ENCODE measurements at regions not wholly inside any gene's neighbourhood (a gene's known extent, or its start where the extent isn't known, plus 50 kb on each side); places are given as distances from the start of the nearest gene placed in this dataset.

GRCh38 chr7:157079116-157079515, 59.6 kb upstream of the UBE3C start:
- no peak for FAIRE-seq
- peaks cover 0 to 7% of the 10 kb centered on the region in 2 donors for H3K9me3 ChIP-seq (ENCODE audit: control insufficient read depth in 2 of 2, insufficient read depth in 1 of 2, low read depth in 1 of 2, low read length in 1 of 2)
- 73 to 79% (median 78%) methylated on average over 7 of the region's 7 CpGs for WGBS, 3 donors
- H3K4me3 ChIP-seq (ENCODE audit: low read depth in 1 of 3, low read length in 3 of 3): no peak overlapping the region
- H3K27me3 ChIP-seq (ENCODE audit: control insufficient read depth in 3 of 3, insufficient read depth in 3 of 3, low read length in 3 of 3): peaks cover 0 to 38% (median 21%) of the 10 kb centered on the region in 3 donors
- H3K36me3 ChIP-seq (ENCODE audit: control insufficient read depth in 3 of 3, insufficient read depth in 2 of 3, low read depth in 1 of 3, low read length in 3 of 3): no peaks in the 10 kb centered on the region
- H3K4me1 ChIP-seq (ENCODE audit: control insufficient read depth in 3 of 3, insufficient read depth in 2 of 3, low read depth in 1 of 3, low read length in 2 of 3): no peaks in the 10 kb centered on the region
- no peak overlapping the region for H3K27ac ChIP-seq (ENCODE audit: low read depth in 1 of 3, low read length in 2 of 3)
- DNase-seq: no peak

GRCh38 chr7:157080111-157080730, 58.5 kb upstream of the UBE3C start:
- no peak overlapping the region for H3K4me3 ChIP-seq (ENCODE audit: low read depth in 1 of 3, low read length in 3 of 3)
- H3K4me1 ChIP-seq (ENCODE audit: control insufficient read depth in 3 of 3, insufficient read depth in 2 of 3, low read depth in 1 of 3, low read length in 2 of 3): no peaks in the 10 kb centered on the region
- peaks cover 0 to 17% of the 10 kb centered on the region in 2 donors for H3K9me3 ChIP-seq (ENCODE audit: control insufficient read depth in 2 of 2, insufficient read depth in 1 of 2, low read depth in 1 of 2, low read length in 1 of 2)
- FAIRE-seq (no peak), DNase-seq (no peak)
- H3K27me3 ChIP-seq (ENCODE audit: control insufficient read depth in 3 of 3, insufficient read depth in 3 of 3, low read length in 3 of 3): peaks cover 0 to 31% (median 19%) of the 10 kb centered on the region in 3 donors
- no peak overlapping the region for H3K27ac ChIP-seq (ENCODE audit: low read depth in 1 of 3, low read length in 2 of 3)
- no peaks in the 10 kb centered on the region for H3K36me3 ChIP-seq (ENCODE audit: control insufficient read depth in 3 of 3, insufficient read depth in 2 of 3, low read depth in 1 of 3, low read length in 3 of 3)
- 91 to 94% (median 92%) methylated on average over 10 of the region's 10 CpGs for whole genome bisulfite sequencing, 3 donors

GRCh38 chr7:157086508-157087187, 52.1 kb upstream of the UBE3C start:
- H3K9me3 ChIP-seq (ENCODE audit: control insufficient read depth in 2 of 2, insufficient read depth in 1 of 2, low read depth in 1 of 2, low read length in 1 of 2): peaks cover 0 to 17% of the 10 kb centered on the region in 2 donors
- no peak for FAIRE-seq
- H3K4me1 ChIP-seq (ENCODE audit: control insufficient read depth in 3 of 3, insufficient read depth in 2 of 3, low read depth in 1 of 3, low read length in 2 of 3): no peaks in the 10 kb centered on the region
- WGBS, 3 donors: 73 to 85% (median 78%) methylated on average over 9 of the region's 9 CpGs
- H3K36me3 ChIP-seq (ENCODE audit: control insufficient read depth in 3 of 3, insufficient read depth in 2 of 3, low read depth in 1 of 3, low read length in 3 of 3): no peaks in the 10 kb centered on the region
- H3K27ac ChIP-seq (ENCODE audit: low read depth in 1 of 3, low read length in 2 of 3): no peak overlapping the region
- no peak overlapping the region for H3K4me3 ChIP-seq (ENCODE audit: low read depth in 1 of 3, low read length in 3 of 3)
- DNase-seq: no peak
- H3K27me3 ChIP-seq (ENCODE audit: control insufficient read depth in 3 of 3, insufficient read depth in 3 of 3, low read length in 3 of 3): peaks cover 0 to 5% (median 3%) of the 10 kb centered on the region in 3 donors

- no peak overlapping the region for H3K4me3 ChIP-seq (ENCODE audit: low read depth in 1 of 3, low read length in 3 of 3)
- FAIRE-seq (no peak), DNase-seq (no peak)
- H3K27me3 ChIP-seq (ENCODE audit: control insufficient read depth in 3 of 3, insufficient read depth in 3 of 3, low read length in 3 of 3): peaks cover 0 to 9% (median 0%) of the 10 kb centered on the region in 3 donors
- H3K4me1 ChIP-seq (ENCODE audit: control insufficient read depth in 3 of 3, insufficient read depth in 2 of 3, low read depth in 1 of 3, low read length in 2 of 3): no peaks in the 10 kb centered on the region
- no peak overlapping the region for H3K27ac ChIP-seq (ENCODE audit: low read depth in 1 of 3, low read length in 2 of 3)
- WGBS, 3 donors: 91 to 94% (median 91%) methylated on average over 24 of the region's 24 CpGs
- peaks cover 0 to 17% of the 10 kb centered on the region in 2 donors for H3K9me3 ChIP-seq (ENCODE audit: control insufficient read depth in 2 of 2, insufficient read depth in 1 of 2, low read depth in 1 of 2, low read length in 1 of 2)
- H3K36me3 ChIP-seq (ENCODE audit: control insufficient read depth in 3 of 3, insufficient read depth in 2 of 3, low read depth in 1 of 3, low read length in 3 of 3): no peaks in the 10 kb centered on the region
Observed at GRCh38 chr7:157087646-157088045, 51.1 kb upstream of the UBE3C start.

- no peak overlapping the region for H3K4me3 ChIP-seq (ENCODE audit: low read depth in 1 of 3, low read length in 3 of 3)
- FAIRE-seq (no peak), DNase-seq (no peak)
- WGBS, 3 donors: 83 to 86% (median 83%) methylated on average over 11 of the region's 11 CpGs
- no peaks in the 10 kb centered on the region for H3K4me1 ChIP-seq (ENCODE audit: control insufficient read depth in 3 of 3, insufficient read depth in 2 of 3, low read depth in 1 of 3, low read length in 2 of 3)
- no peak overlapping the region for H3K27ac ChIP-seq (ENCODE audit: low read depth in 1 of 3, low read length in 2 of 3)
- peaks cover 0 to 9% (median 0%) of the 10 kb centered on the region in 3 donors for H3K27me3 ChIP-seq (ENCODE audit: control insufficient read depth in 3 of 3, insufficient read depth in 3 of 3, low read length in 3 of 3)
- peaks cover 0 to 18% of the 10 kb centered on the region in 2 donors for H3K9me3 ChIP-seq (ENCODE audit: control insufficient read depth in 2 of 2, insufficient read depth in 1 of 2, low read depth in 1 of 2, low read length in 1 of 2)
- no peaks in the 10 kb centered on the region for H3K36me3 ChIP-seq (ENCODE audit: control insufficient read depth in 3 of 3, insufficient read depth in 2 of 3, low read depth in 1 of 3, low read length in 3 of 3)
Observed at GRCh38 chr7:157088136-157088535, 50.6 kb upstream of the UBE3C start.

Measured in small intestine (tissue), 7 donors.